H9 (cell line): ENCODE measurements at regions not wholly inside any gene's neighbourhood (a gene's known extent, or its start where the extent isn't known, plus 50 kb on each side); places are given as distances from the start of the nearest gene placed in this dataset.

ENCODE experiments used
- DNase-seq: peaks from one replicate; pipeline ENCODE4 v3.0.0-alpha.2; 2017
- H2AFZ ChIP-seq: one replicate; pipeline ENCODE4 v1.6.1; 2013; ENCODE audit warnings: mild to moderate bottlenecking, low read length, control low read depth, moderate library complexity
- H2AK5ac ChIP-seq: 2 replicates; pipeline ENCODE4 v1.6.1; 2013; ENCODE audit warnings: low read length, control low read depth, mixed read lengths; ENCODE audit not compliant: insufficient read length
- H2BK120ac ChIP-seq: one replicate; pipeline ENCODE4 v1.6.1; 2013; ENCODE audit warnings: low read depth, mild to moderate bottlenecking, low read length, control low read depth, inconsistent platforms; ENCODE audit not compliant: poor library complexity, severe bottlenecking
- H2BK12ac ChIP-seq: 2 replicates; pipeline ENCODE4 v1.6.1; 2013; ENCODE audit warnings: low read length, control low read depth, mixed read lengths, low read depth; ENCODE audit not compliant: insufficient read length
- H2BK15ac ChIP-seq: 2 replicates; pipeline ENCODE4 v1.6.1; 2013; ENCODE audit warnings: low read depth, low read length, control low read depth
- H2BK20ac ChIP-seq: one replicate; pipeline ENCODE4 v1.6.1; 2013; ENCODE audit warnings: low read depth, mild to moderate bottlenecking, low read length, control low read depth, inconsistent platforms; ENCODE audit not compliant: poor library complexity, severe bottlenecking
- H2BK5ac ChIP-seq: 2 replicates; pipeline ENCODE4 v1.6.1; 2013; ENCODE audit warnings: low read length, control low read depth, mixed read lengths; ENCODE audit not compliant: insufficient read length
- H3K14ac ChIP-seq: 2 replicates; pipeline ENCODE4 v1.6.1; 2013; ENCODE audit warnings: low read length, control low read depth; ENCODE audit not compliant: insufficient read depth
- H3K18ac ChIP-seq: 2 replicates; pipeline ENCODE4 v1.6.1; 2013; ENCODE audit warnings: low read depth, mild to moderate bottlenecking, mixed read lengths, low read length, control low read depth; ENCODE audit not compliant: insufficient read length
- H3K23ac ChIP-seq: 2 replicates; pipeline ENCODE4 v1.6.1; 2013; ENCODE audit warnings: low read length, control low read depth, mixed read lengths, low read depth; ENCODE audit not compliant: insufficient read length
- H3K23me2 ChIP-seq: 2 replicates; pipeline ENCODE4 v1.6.1; 2013; ENCODE audit warnings: low read depth, mild to moderate bottlenecking, mixed read lengths, low read length, control low read depth; ENCODE audit not compliant: insufficient read length, poor library complexity, severe bottlenecking
- H3K27ac ChIP-seq: 2 replicates; pipeline ENCODE4 v1.5.1; 2013; ENCODE audit warnings: low read length, control low read depth, mixed read lengths, low read depth; ENCODE audit not compliant: insufficient read length
- H3K27me3 ChIP-seq: 2 replicates; pipeline ENCODE4 v1.6.1; 2013; ENCODE audit warnings: low read length, control low read depth, inconsistent platforms; ENCODE audit not compliant: insufficient read depth
- H3K4ac ChIP-seq: 2 replicates; pipeline ENCODE4 v1.6.1; 2013; ENCODE audit warnings: low read depth, mild to moderate bottlenecking, control low read depth, inconsistent platforms, low read length, moderate library complexity
- H3K4me1 ChIP-seq: 2 replicates; pipeline ENCODE4 v1.6.1; 2013; ENCODE audit warnings: low read length, control low read depth, inconsistent platforms; ENCODE audit not compliant: insufficient read depth
- H3K4me2 ChIP-seq: 2 replicates; pipeline ENCODE4 v1.6.1; 2013; ENCODE audit warnings: low read length, control low read depth, mixed read lengths; ENCODE audit not compliant: insufficient read length, insufficient read depth
- H3K56ac ChIP-seq: 2 replicates; pipeline ENCODE4 v1.6.1; 2013; ENCODE audit warnings: low read depth, mild to moderate bottlenecking, mixed read lengths, low read length, control low read depth; ENCODE audit not compliant: insufficient read length
- H3K79me1 ChIP-seq: 2 replicates; pipeline ENCODE4 v1.6.1; 2013; ENCODE audit warnings: low read depth, mild to moderate bottlenecking, moderate library complexity, low read length, control low read depth, inconsistent platforms; ENCODE audit not compliant: insufficient read depth, poor library complexity, severe bottlenecking
- H3K79me2 ChIP-seq: 2 replicates; pipeline ENCODE4 v1.6.1; 2013; ENCODE audit warnings: low read length, control low read depth, inconsistent platforms; ENCODE audit not compliant: insufficient read depth
- H3K9ac ChIP-seq: 2 replicates; pipeline ENCODE4 v1.6.1; 2013; ENCODE audit warnings: low read length, control low read depth, mixed read lengths; ENCODE audit not compliant: insufficient read length; ENCODE audit errors: extremely low read depth
- H3K9me3 ChIP-seq: one replicate; pipeline ENCODE4 v1.6.1; 2013; ENCODE audit warnings: low read depth, low read length, inconsistent platforms; ENCODE audit not compliant: control insufficient read depth
- H3T11ph ChIP-seq: one replicate; pipeline ENCODE4 v1.6.1; 2013; ENCODE audit warnings: mild to moderate bottlenecking, low read length, control low read depth, inconsistent platforms
- H4K20me1 ChIP-seq: one replicate; pipeline ENCODE4 v1.6.1; 2013; ENCODE audit not compliant: control insufficient read depth, insufficient read length, insufficient read depth
- H4K5ac ChIP-seq: 2 replicates; pipeline ENCODE4 v1.6.1; 2013; ENCODE audit warnings: low read depth, mild to moderate bottlenecking, mixed read lengths, low read length, control low read depth; ENCODE audit not compliant: insufficient read length
- H4K8ac ChIP-seq: replicated peaks from 2 replicates; pipeline ENCODE4 v1.6.1; 2013; ENCODE audit warnings: low read length, control low read depth, mixed read lengths, low read depth; ENCODE audit not compliant: insufficient read length
- H4K91ac ChIP-seq: 2 replicates; pipeline ENCODE4 v1.6.1; 2013; ENCODE audit warnings: low read depth, mild to moderate bottlenecking, moderate library complexity, mixed read lengths, low read length, control low read depth; ENCODE audit not compliant: insufficient read length
- H3K27ac Mint-ChIP-seq, 3 experiments: 2 replicates in 2 of 3; 3 replicates in 1 of 3; pipeline ENCODE4 v1.8.0; 2020 to 2021; ENCODE audit warnings: mixed read lengths in 3 of 3, mild to moderate bottlenecking in 1 of 3, moderate library complexity in 1 of 3
- H3K27me3 Mint-ChIP-seq: 2 replicates; pipeline ENCODE4 v1.8.0; 2021; ENCODE audit warnings: low read depth, mild to moderate bottlenecking, moderate library complexity, mixed read lengths
- H3K36me3 Mint-ChIP-seq, 3 experiments: 2 replicates in 2 of 3; 3 replicates in 1 of 3; pipeline ENCODE4 v1.8.0; 2020 to 2021; ENCODE audit warnings: low read depth in 3 of 3, mixed read lengths in 3 of 3; ENCODE audit not compliant: insufficient read depth in 1 of 3
- H3K4me1 Mint-ChIP-seq, 2 experiments: 2 replicates each; pipeline ENCODE4 v1.8.0; 2020; ENCODE audit warnings: mixed read lengths in 2 of 2
- H3K4me3 Mint-ChIP-seq, 2 experiments: 2 replicates in 1 of 2; 3 replicates in 1 of 2; pipeline ENCODE4 v1.8.0; 2020 to 2021; ENCODE audit warnings: mild to moderate bottlenecking in 2 of 2, mixed read lengths in 2 of 2, moderate library complexity in 1 of 2
- H3K9me3 Mint-ChIP-seq, 2 experiments: 2 replicates in 1 of 2; 3 replicates in 1 of 2; pipeline ENCODE4 v1.8.0; 2020; ENCODE audit warnings: mild to moderate bottlenecking in 2 of 2, mixed read lengths in 2 of 2, moderate library complexity in 1 of 2
- WGBS: extraction: QIAGEN DNeasy Blood & Tissue Kit; methylation state at CpG from one replicate; pipeline ENCODE4 v1.1.7; 2013; ENCODE audit warnings: missing lambda C conversion rate, low lambda C conversion rate, mixed read lengths; ENCODE audit not compliant: insufficient read length; ENCODE audit errors: extremely low coverage; 5-methylcytosine and 5-hydroxymethylcytosine counted together
- TF ChIP-seq, protein P1 (sequence below): fragments of 200-600 bp; sonication (generic); conservative IDR thresholded peaks from 3 replicates; pipeline ENCODE4 v1.8.0; 2021; ENCODE audit warnings: antibody characterized with exemption, mild to moderate bottlenecking

DNA sequence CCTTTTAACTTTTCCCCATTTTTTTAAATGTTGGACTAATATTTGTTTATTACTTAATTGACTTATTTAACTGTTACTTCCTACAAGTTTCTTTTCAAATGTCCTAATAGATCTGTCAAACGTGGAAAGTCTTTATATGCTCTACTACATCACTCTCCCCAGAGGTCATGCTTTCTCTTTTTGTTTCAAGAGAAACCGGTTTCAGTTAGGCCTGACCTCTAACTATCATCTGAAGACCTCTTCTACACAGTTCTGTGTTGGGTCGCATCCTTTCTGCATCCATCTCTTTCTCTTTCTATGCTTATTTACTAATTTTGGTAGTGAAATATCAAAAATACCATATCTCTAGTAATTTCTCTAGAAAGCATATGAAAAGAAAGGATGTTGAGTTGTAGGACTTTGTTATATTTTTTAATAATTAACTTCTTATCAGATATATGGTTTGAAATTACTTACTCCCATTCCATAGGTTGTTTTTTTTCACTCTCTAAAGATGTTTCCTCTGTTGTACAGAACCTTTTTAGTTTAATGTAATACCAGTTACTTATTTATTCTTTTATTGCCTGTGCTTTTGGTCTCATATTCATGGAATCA, 781.2 kb upstream of the ARPP21 start:
- no peak overlapping the region for H2BK15ac ChIP-seq
- WGBS = no CpG with 5 or more reads among the region's 3 CpGs
- no peaks in the 10 kb centered on the region for H3K27me3 Mint-ChIP-seq

More for the DNA sequence above, 781.2 kb upstream of the ARPP21 start:
- H3K56ac ChIP-seq = no peak overlapping the region
- H4K20me1 ChIP-seq = no peaks in the 10 kb centered on the region
- H2AK5ac ChIP-seq = no peak overlapping the region
- no peaks in the 10 kb centered on the region for H3K23me2 ChIP-seq
- H3T11ph ChIP-seq = no peak overlapping the region
- H4K91ac ChIP-seq = no peak overlapping the region
- H3K79me1 ChIP-seq = no peaks in the 10 kb centered on the region
- H3K27ac Mint-ChIP-seq = no peak overlapping the region
- no peak overlapping the region for H4K5ac ChIP-seq
- H3K4me1 ChIP-seq = peaks cover 3% of the 10 kb centered on the region; the same call in 1 of the 2 replicates
- no peak for DNase-seq
- H3K4me2 ChIP-seq = no peak overlapping the region
- no peak overlapping the region for H2AFZ ChIP-seq
- no peak overlapping the region for H3K14ac ChIP-seq
- no peak overlapping the region for H3K23ac ChIP-seq
- H3K79me2 ChIP-seq = no peaks in the 10 kb centered on the region
- H3K4ac ChIP-seq = no peak overlapping the region
- H3K27me3 ChIP-seq = no peaks in the 10 kb centered on the region
- H3K36me3 Mint-ChIP-seq = no peaks in the 10 kb centered on the region
- no peaks in the 10 kb centered on the region for H3K9me3 ChIP-seq
- no peak overlapping the region for H2BK120ac ChIP-seq
- no peak overlapping the region for H3K27ac ChIP-seq
- H3K4me3 Mint-ChIP-seq = no peak overlapping the region
- no peak overlapping the region for H3K9ac ChIP-seq
- H2BK5ac ChIP-seq = no peak overlapping the region
- H3K4me1 Mint-ChIP-seq = peaks cover 10 to 11% of the 10 kb centered on the region in 2 experiments
- H2BK12ac ChIP-seq = no peak overlapping the region
- no peak overlapping the region for H4K8ac ChIP-seq
- H3K9me3 Mint-ChIP-seq = no peaks in the 10 kb centered on the region
- TF ChIP-seq, protein P1, sequence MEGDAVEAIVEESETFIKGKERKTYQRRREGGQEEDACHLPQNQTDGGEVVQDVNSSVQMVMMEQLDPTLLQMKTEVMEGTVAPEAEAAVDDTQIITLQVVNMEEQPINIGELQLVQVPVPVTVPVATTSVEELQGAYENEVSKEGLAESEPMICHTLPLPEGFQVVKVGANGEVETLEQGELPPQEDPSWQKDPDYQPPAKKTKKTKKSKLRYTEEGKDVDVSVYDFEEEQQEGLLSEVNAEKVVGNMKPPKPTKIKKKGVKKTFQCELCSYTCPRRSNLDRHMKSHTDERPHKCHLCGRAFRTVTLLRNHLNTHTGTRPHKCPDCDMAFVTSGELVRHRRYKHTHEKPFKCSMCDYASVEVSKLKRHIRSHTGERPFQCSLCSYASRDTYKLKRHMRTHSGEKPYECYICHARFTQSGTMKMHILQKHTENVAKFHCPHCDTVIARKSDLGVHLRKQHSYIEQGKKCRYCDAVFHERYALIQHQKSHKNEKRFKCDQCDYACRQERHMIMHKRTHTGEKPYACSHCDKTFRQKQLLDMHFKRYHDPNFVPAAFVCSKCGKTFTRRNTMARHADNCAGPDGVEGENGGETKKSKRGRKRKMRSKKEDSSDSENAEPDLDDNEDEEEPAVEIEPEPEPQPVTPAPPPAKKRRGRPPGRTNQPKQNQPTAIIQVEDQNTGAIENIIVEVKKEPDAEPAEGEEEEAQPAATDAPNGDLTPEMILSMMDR = no peak
- no peak overlapping the region for H3K18ac ChIP-seq
- no peak overlapping the region for H2BK20ac ChIP-seq
